ENCODE measurements at regions not wholly inside any gene's neighbourhood (a gene's known extent, or its start where the extent isn't known, plus 50 kb on each side); places are given as distances from the start of the nearest gene placed in this dataset.
A peak's percentile ranks its signal among the peaks of the same experiment; 100 is the strongest.

DNA sequence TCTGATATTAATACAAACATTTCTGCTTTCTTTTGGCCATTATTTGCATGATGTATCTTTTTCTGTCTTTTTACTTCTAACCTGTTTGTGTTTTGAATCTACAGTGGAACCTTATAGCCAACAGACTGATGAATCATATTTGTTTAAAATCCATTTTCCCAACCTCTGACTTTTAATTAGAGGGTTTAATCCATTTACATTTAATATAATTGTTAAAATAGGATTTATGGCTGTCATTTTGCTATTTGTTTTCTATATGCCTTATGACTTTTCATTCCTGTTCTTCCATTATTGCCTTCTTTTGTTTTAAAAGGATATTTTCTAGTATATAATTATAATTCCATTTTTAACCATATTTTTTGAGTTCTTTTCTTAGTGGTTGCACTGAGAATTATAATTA is 286.1 kb downstream of the ZNF621 start:
- DNase-seq (ENCODE audit: low read depth, low spot score), result no peak

DNA sequence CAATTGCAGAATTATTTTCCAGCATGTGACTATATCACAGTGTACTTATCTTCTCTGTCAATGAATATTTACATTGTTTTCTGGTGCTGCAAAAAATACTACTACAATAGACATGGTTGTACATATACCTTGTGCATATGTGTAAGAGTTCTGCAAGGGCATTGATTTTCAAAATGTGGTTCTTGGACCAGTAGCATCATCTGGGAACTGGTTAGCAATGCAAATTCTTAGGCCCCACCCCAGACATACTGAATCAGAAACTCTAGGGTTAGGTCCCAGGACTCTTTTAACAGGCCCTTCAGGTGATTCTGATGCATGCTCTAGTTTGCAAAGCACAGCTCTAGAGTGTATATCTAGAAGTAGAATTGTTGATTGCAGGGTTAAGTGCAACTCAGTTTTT is 292.3 kb downstream of the ZNF621 start:
- no peak for DNase-seq (ENCODE audit: low read depth, low spot score)

DNA sequence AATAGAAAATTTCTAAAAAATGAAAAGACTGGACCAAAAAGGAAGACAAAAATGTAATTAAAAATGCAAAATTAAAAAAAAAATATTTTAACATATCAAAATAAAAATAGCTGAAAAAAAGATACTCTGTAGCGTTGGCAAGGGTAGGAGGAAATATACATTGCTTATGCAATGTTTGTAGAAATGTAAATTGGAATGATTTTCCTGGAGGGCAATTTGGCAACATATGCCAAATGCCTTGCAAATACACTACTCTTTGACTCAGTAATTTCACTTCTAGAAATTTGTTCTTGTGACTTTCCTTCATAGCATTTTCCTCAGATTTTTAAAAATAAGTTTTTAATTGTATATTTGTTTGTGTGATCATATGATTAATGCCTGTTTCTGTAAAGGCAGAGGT is 296.6 kb downstream of the ZNF621 start:
- no peak for DNase-seq (ENCODE audit: low read depth, low spot score)

DNA sequence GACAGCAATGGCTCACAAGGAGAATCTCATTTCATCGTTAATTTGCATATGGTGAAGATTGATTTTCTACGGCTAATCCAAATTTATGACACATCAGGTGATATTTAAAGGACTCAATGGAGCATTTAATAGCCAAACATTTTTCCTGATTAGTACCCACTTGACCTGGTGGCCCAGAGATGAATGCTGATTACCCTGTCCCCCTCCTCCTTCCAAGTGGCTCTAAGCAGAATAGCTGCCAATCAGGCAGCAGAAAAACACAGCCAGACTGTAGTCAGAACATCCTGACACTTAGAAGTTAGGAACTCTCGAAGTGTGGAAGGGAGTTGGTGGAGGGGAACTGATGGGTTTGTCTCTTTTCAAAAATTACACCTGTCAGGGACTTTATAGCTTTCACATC is 302.5 kb downstream of the ZNF621 start:
- no peak for DNase-seq (ENCODE audit: low read depth, low spot score)

DNA sequence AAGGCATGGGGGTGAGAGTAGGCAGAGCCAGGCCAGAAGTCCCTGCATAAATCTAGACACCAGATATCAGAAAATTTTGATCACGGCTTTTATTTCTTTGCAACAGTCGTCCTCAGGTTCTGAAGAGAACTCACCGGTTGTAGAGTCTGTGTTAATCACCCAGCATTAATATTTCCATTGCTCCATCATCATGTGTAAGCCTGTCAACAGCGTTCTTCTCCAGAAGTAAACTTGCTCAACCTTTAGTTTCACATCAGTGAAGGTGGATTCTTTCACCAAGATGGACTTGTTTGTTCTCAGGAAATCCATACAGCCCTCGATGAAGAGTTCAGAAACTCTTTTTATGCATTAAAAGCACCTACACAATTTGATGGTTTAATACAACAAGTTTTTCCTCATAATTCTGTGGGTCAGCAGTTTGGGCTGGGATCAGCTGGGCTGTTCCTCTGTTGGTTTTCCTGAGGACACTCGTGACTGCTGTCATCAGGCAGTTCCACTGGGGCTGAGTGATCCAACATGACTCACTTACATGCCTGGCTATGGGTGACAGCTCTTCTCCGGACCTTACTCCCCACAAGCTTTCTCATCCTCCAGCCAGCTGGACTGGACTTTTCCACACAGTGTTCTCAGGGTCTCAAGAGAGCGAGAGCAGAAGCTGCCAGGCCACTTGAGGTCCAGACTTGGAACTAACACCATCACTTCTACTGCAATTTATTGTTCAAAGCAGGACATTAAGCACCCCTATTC is 303.4 kb downstream of the ZNF621 start:
- DNase-seq (ENCODE audit: low read depth, low spot score), result no peak

DNA sequence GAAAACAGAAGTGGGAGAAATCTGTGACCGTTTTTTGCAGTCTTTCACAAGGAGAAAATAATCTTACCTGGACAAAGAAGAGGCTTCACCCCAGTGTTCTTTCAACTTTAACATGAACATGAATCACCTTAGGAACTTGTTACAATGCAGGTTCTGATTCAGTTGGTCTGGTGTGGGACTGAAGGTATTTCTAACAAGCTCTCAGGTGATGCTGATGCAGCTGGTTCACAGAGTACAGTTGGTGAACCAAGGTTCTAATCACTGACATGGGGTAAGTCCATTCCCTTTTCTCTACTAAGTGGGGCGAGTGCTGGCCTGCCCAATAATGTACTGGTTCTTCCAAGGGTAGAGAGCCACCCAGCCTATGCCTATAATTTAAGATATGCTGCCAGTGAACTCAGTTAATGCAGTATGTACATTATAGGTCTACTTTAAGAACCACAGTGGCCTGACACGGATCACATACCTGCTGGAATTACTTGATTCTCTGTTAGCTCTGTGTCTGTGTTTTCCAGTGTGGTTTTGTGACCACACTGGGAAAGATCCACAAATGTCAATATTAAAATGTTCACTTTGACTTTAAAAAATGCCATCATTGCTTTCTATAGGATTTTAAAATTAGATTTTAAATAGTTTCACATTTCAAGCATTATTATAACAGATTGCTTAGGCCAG is 304.1 kb downstream of the ZNF621 start:
- no peak for DNase-seq (ENCODE audit: low read depth, low spot score)

DNA sequence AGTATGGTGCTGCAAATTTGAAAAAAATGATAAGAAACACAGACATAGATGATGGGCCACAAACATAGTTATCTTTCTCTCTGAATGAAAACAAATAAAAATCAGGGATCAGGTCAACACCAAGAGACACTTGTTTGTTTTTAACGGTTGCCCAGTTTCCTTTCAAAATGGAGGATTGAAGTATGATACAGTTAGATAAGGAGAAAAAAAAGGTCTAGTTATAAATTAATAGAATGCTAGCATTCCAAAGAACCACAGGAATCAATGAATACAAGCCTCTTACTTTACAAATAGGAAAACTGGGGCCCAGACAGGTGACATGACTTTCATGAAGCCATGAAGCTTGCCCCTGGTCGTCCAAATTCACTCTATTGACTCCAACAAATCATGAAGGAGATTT is 305.1 kb downstream of the ZNF621 start:
- DNase-seq (ENCODE audit: low read depth, low spot score), result no peak

DNA sequence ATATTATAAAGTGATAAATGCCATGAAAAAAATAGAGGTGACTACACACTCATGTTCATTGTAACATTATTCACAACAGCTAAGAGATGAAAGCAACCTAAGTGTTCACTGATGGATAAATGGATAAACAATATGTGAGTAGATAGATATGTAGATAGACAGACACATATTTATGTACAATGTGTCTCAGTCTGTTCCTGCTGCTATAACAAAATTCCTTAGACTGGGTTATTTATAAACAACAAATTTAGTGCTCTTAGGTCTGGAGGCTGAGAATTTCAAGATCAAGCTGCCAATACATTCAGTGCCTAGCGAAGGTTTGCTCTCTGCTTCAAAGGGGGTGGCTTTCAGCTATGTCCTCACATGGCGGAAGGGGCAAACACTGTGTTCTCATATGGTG is 312.5 kb downstream of the ZNF621 start:
- no peak for DNase-seq (ENCODE audit: low read depth, low spot score)

DNA sequence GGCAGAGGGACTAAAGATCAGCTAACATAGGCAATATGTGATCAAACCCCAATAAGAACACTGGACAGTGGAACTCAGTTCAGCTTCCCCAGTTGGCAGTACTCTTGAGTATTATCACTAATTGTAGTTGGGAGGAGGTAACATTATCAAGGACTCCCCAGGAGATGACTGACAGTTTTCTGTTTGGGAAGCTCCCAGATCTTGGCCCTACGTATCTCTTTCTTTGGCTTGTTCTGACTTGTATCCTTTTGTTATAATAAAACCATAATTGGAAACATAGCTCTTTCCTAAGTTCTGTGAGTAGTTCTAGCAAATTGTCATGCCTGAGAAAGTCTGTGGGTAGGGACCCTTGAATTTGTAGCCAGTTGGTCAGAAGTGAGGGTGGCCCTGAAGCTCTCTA is 316.4 kb downstream of the ZNF621 start:
- DNase-seq (ENCODE audit: low read depth, low spot score), result no peak

DNA sequence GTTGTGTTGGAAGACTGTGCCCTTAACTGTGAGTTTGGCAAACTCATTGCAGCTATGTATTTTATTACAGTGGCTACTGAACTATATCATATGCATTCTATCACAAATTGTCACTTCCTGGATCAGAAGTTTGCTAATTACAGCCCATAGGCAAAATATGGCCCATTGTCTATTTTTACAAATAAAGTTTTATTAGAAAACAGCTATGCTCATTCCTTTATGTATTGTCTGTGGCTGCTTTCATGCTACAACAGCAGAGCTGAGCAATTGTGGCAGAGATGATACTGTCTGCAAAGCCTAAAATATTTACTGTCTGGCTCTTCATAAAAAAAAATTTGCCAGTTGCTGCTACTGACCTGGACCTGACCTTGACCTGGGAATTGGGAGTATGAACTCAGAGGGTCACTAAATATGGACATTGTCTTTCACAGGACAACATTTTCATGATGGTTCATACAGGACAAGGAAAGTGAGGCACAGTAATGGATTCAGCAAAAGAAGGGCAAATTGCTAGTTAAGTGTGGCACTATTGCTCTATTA is 316.9 kb downstream of the ZNF621 start:
- no peak for DNase-seq (ENCODE audit: low read depth, low spot score)

DNA sequence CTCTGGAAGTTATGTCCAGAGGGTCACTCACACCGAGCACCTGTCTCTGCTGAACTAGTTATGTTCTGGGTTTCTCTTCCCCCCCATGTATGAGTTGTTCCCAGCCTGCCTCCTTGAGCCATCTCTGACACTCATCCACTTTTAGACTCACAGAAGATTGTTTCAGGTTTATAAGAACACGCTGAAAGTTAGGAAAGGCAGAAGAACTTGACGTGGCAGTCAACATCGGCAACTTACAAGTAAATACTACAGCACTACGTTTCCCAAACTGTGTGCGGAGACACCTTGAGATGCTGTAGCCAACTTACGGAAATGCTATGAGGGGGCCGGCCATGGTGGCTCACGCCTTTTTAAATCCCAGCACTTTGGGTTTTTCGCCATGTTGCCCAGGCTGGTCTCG is 318.0 kb downstream of the ZNF621 start:
- no peak for DNase-seq (ENCODE audit: low read depth, low spot score)

DNA sequence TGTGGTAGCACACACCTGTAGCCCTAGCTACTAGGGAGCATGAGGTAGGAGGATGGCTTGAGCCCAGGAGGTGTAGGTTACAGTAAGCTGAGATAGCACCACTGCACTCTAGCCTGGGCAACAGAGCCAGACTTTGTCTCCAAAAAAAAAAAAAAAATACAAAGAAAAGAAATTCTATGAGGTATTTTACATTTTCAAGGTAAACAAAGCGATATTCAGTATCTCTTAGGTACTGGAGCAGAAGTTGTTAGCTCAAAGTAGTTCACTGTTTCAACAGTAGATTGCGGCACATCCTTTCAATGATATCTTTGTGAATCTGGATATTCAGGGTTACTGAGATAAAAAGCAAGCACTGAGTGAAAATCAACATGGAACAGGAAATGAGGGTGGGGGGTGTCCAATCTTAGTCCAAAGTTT is 318.5 kb downstream of the ZNF621 start:
- no peak for DNase-seq (ENCODE audit: low read depth, low spot score)

DNA sequence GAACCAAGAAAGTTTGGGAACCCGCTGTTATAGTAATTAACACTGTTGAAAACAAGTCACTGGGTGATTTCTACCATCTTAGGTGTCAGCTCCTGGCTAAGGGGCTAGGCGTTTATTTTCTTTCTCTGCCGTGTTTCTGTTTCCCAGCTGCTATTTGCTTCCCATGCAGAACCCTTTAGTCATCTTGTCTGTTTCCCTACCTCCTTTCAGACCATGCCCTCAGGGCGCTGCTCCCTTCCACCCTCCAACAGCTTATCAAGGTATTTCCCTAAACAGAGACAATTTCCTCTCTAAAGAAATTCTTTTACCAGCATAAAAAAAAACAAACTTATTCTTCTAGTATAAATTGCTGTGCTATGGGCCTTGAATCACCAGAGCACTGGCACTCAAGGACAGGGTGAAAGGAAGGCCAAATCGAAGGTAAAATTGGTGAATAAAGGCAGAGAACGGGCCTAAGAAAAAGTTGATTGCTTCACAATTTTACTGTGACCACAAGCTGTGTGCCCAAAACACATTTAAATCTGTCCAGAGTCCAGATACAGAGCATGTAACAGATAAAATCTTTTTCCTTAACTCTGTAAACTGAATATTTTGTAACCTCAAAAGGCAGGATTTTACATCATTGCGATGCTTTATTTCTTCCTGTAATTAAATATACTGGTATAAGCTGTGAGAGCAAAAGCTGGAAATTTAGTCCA is 319.2 kb downstream of the ZNF621 start:
- peak; percentile 93 for DNase-seq (ENCODE audit: low read depth, low spot score)

DNA sequence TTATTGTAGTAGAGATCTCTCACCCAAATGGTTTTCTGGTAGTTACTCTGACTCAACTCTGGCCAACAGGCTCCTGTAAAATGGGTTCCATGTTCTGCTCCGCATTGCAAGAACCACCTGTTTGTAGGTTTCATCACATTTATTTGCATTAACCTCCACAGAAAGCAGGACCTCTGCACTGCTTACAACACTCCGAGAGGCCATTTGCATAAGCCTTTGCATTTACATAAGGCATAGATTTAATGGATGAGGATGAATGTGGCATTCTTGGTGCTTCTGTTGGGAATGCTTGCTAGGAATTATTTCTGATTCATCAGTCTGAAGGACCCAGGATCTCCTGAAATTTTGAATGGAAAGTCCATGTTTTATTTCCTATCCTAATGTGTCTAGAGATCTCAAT is 320.1 kb downstream of the ZNF621 start:
- no peak for DNase-seq (ENCODE audit: low read depth, low spot score)

DNA sequence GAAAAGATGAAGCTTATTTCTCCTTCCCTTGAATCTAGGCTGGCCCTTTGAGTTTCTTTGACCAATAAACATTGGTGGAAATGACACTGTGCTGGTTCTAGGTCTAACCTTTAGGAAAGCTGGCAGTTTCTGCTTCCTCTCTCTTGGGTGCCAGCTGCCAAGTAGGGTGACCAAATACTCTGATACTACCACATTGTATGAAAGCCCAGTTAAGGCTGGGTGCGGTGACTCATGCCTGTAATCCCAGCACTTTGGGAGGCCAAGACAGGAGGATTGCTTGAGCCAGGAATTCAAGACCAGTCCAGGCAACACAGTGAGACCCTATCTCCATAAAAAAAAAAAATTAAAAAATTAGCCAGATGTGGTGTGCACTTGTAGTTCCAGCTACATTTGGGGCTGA is 320.7 kb downstream of the ZNF621 start:
- DNase-seq (ENCODE audit: low read depth, low spot score), result no peak

DNA sequence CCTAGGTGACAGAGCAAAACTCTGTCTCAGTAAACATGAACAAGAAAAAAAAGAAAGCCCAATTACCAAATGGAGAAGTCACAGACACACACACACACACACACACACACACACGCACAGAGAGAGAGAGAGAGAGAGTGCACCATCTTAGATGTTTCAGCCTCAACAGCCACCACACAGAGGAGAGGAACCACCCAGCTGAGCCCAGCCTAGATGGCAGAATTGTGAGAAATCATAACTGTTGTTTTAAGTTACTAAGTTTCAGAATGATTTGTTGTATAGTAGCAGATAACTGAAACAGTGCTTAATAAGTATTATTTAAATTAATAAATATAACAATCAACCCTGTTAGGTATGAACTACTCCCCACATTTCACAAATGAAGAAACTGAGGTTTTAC is 321.2 kb downstream of the ZNF621 start:
- no peak for DNase-seq (ENCODE audit: low read depth, low spot score)

DNA sequence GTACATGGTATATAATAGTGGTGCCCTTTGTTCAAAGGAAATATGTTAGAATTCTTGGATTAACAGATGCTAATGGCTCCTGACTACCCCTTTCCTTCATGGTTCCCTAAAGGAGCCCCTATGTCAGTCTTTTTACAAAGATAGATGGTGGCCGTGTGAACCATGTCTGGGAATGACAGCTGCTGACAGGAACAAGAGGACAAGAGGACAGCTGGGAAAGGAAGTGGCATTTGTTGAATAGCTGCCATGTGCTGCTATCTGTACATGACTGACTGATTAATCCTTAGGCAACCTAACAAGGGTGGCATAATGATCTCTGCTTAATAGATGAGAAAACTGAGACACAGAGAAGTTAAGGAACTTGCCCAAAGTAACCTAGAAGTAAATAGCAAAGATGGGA is 321.7 kb downstream of the ZNF621 start:
- DNase-seq (ENCODE audit: low read depth, low spot score), result no peak

DNA sequence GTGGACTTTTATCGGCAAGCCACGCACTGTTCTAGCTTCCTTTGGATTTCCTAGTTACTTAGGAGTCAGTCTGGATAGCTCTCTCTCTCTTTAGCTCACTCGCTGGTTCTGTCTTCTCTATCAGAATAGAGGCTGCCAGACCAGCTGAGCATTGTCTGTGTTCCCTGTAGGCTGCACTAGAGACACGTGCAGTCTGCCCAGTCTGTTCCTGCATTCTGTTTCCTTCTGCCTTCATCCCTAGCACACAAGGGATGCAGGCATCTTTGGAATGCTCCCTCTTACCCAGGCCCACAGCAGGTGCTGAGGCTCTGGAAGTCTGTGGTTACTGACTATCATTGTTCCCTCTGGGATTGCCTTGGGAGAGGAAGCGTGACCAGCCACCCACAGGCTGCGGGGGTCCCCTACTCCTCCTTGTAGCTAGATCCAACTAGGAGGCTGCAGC is 322.8 kb downstream of the ZNF621 start:
- peak; percentile 93 for DNase-seq (ENCODE audit: low read depth, low spot score)

DNA sequence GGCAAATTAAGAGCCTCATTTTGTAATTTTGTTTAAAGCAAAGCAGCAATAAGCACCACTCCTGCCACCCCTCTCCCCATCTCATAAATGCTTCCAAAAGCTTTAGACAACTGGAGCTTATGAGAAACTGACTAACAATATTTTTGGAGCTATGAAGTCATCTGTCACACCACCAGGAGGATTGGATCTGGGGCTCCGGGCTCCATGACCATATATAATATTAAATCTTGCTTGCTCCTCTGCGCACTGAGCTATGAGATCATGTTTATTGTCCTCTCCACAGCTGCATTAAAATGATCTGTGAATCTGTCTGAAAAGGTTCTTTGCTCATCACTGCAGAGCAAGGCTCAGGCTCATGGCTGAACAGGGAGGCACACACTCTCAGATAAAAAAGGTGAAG is 323.7 kb downstream of the ZNF621 start:
- DNase-seq (ENCODE audit: low read depth, low spot score), result no peak

DNA sequence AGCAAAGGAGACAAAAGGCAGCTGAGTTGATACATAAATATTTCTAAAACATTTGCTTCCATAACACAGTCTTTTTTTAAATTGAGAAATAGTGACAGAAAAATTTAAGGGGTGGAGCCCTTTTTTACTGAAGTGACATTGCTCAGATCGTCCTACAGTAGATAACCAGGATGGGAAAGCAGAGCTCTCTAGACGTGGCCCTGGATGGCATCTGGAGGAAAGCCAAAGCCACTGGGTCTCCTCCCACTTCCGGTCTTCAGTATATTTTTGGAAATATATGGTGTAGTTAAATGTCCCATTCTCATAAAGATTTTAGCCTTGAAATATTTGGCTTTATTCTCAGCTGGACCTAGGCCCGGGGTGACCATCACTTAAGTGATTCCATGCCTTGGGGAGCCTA is 326.1 kb downstream of the ZNF621 start:
- no peak for DNase-seq (ENCODE audit: low read depth, low spot score)

DNA sequence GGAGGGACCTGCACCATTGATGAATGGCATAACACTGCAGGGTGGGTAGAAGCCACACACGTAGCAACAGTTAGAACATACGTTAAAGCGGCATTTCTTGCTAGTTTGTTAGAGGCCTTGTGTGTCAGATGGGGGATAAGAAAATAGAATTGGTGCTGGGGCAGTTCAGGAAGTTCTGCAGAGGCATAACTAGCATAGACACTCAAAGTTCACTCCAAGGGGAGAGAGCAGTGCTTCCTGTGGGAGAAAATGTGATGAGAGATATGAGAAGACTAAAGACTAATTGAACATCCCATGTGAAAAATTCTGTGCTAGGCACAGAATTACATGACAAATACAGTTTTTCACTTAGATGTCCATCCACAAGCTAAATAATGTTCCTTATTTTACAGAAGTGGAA is 327.1 kb downstream of the ZNF621 start:
- DNase-seq (ENCODE audit: low read depth, low spot score), result no peak

DNA sequence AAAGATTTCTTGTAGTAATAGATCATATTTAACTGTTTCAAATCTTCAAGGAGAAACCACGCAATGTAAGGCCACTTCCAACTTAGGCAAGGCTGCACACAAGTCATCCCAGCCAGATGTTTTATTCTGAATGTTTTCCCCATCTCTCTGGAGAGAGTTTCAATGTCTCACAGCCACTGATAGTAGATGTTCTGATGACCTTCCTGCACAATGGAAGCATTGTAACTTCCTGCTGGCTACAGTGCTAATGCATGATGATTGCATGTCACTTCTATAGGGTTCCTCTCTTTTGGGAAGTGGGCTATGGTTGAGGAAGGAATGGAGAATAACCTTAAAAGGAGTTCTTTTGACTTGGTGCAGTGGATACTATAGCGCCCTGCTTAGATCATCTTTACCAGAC is 328.0 kb downstream of the ZNF621 start:
- no peak for DNase-seq (ENCODE audit: low read depth, low spot score)

DNA sequence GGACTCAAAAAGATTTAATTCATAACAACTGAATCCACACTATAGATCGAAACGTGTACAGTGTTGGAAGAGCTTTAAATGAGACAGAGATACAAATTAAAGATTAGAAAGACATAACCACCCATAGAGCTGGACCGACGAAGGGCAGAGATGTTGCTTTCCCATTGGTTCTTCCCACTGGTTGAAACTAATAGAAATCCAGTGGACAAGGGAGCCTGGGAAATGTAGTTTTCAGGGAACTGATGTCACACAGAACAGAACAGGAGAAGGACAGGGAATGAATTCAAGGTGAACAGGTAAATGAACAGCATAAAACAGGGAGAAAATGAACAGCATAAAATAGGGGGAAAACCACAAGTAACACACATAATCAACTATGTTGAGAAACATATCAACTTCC is 328.7 kb downstream of the ZNF621 start:
- DNase-seq (ENCODE audit: low read depth, low spot score), result no peak

All from ELF-1 (cell line).